ENCODE measurements at regions not wholly inside any gene's neighbourhood (a gene's known extent, or its start where the extent isn't known, plus 50 kb on each side); places are given as distances from the start of the nearest gene placed in this dataset.

DNA sequence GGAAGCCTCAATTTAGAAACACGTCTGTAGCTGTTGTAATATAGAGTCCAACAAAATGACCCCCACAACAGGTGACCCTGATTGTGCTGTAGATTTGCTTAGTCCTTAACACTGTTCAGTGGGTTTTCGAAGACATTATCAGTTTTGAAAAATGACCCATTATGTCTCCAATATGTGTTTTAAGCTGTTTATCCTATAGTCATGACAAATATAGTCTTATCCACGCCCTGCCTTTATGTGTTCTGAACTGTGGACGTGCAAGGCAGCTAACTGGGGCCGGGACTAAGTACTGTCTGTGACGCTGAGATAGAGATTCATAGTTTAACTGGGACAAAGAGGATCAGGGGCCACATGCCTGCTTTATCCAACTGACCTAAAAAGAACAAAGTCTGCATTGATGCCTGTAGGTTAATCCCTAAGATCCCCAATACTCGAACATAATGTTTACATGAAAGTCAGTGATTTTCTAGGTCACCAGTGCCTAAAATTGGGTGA is 192.4 kb downstream of the CD83 start:
- no peak overlapping the region for H3K4me3 ChIP-seq (replicated peaks; ENCODE audit: insufficient read depth, low read length)
- TF ChIP-seq, protein P1, sequence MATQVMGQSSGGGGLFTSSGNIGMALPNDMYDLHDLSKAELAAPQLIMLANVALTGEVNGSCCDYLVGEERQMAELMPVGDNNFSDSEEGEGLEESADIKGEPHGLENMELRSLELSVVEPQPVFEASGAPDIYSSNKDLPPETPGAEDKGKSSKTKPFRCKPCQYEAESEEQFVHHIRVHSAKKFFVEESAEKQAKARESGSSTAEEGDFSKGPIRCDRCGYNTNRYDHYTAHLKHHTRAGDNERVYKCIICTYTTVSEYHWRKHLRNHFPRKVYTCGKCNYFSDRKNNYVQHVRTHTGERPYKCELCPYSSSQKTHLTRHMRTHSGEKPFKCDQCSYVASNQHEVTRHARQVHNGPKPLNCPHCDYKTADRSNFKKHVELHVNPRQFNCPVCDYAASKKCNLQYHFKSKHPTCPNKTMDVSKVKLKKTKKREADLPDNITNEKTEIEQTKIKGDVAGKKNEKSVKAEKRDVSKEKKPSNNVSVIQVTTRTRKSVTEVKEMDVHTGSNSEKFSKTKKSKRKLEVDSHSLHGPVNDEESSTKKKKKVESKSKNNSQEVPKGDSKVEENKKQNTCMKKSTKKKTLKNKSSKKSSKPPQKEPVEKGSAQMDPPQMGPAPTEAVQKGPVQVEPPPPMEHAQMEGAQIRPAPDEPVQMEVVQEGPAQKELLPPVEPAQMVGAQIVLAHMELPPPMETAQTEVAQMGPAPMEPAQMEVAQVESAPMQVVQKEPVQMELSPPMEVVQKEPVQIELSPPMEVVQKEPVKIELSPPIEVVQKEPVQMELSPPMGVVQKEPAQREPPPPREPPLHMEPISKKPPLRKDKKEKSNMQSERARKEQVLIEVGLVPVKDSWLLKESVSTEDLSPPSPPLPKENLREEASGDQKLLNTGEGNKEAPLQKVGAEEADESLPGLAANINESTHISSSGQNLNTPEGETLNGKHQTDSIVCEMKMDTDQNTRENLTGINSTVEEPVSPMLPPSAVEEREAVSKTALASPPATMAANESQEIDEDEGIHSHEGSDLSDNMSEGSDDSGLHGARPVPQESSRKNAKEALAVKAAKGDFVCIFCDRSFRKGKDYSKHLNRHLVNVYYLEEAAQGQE (IDR thresholded peaks at IDR 0.05; ENCODE audit: insufficient replicate concordance, low read depth) = no peak
- TF ChIP-seq, protein P2, sequence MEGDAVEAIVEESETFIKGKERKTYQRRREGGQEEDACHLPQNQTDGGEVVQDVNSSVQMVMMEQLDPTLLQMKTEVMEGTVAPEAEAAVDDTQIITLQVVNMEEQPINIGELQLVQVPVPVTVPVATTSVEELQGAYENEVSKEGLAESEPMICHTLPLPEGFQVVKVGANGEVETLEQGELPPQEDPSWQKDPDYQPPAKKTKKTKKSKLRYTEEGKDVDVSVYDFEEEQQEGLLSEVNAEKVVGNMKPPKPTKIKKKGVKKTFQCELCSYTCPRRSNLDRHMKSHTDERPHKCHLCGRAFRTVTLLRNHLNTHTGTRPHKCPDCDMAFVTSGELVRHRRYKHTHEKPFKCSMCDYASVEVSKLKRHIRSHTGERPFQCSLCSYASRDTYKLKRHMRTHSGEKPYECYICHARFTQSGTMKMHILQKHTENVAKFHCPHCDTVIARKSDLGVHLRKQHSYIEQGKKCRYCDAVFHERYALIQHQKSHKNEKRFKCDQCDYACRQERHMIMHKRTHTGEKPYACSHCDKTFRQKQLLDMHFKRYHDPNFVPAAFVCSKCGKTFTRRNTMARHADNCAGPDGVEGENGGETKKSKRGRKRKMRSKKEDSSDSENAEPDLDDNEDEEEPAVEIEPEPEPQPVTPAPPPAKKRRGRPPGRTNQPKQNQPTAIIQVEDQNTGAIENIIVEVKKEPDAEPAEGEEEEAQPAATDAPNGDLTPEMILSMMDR (IDR thresholded peaks at IDR 0.05; ENCODE audit: insufficient read depth, low read length) = no peak
- TF ChIP-seq SPI1 (IDR thresholded peaks at IDR 0.05; ENCODE audit: borderline replicate concordance, low read depth) (no peak), POLR2AphosphoS5 (IDR thresholded peaks at IDR 0.05; ENCODE audit: low read depth) (no peak), GABPA (IDR thresholded peaks at IDR 0.05; ENCODE audit: low read depth) (no peak)
- no peaks in the 10 kb centered on the region for H3K27me3 ChIP-seq (ENCODE audit: insufficient read depth, poor library complexity, severe bottlenecking)
- no peak for DNase-seq (ENCODE audit: low read depth in 1 of 2, low spot score in 1 of 2)
- no peak overlapping the region for H3K27ac ChIP-seq (replicated peaks)

DNA sequence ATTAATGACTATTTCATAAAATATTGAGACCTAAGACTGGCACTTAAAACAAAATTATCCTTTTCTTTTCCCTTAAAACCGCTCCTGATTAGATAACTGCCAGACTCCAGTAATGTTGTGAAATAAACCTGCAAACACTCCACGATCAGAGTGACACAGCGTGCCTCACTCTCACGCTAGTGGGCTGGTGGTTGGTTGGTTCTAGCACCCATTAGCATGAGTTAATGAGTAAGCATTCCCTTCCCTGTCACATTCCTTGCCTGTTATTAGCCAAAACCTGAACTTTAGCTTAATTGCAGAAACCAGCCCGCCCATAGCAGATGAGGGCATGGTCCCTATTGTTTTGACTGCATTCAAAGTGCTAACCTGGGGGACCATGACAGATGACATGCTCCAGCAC is 193.4 kb downstream of the CD83 start:
- TF ChIP-seq, protein P1 (IDR thresholded peaks at IDR 0.05; ENCODE audit: insufficient replicate concordance, low read depth) = no peak
- TF ChIP-seq SPI1 (IDR thresholded peaks at IDR 0.05; ENCODE audit: borderline replicate concordance, low read depth) = no peak
- no peak for TF ChIP-seq GABPA (IDR thresholded peaks at IDR 0.05; ENCODE audit: low read depth)
- Histone ChIP-seq H3K27ac (replicated peaks) (no peak overlapping the region), H3K27me3 (ENCODE audit: insufficient read depth, poor library complexity, severe bottlenecking) (no peaks in the 10 kb centered on the region), H3K4me3 (replicated peaks; ENCODE audit: insufficient read depth, low read length) (no peak overlapping the region)
- no peak for DNase-seq (ENCODE audit: low read depth in 1 of 2, low spot score in 1 of 2)

DNA sequence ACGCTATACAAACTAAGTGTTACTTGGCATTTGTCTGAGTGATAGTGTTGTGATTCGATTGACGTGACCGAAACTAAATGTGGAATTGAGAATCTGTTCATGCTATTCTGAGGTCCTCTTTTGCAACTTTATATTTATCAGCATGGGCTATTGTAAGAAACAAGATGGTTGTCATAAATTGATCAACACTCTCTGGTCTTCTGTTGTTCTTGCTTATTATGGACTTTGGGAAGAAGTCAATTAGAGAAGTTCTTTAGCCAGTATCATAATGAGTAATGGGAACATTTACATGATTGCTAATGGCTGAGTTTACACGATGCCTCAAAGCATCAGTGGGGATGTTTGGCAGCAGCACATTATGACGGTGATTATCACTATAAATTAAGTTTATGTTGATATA is 195.0 kb downstream of the CD83 start:
- TF ChIP-seq, protein P1 (IDR thresholded peaks at IDR 0.05; ENCODE audit: insufficient replicate concordance, low read depth) = no peak
- TF ChIP-seq POLR2AphosphoS5 (IDR thresholded peaks at IDR 0.05; ENCODE audit: low read depth) = no peak
- no peak for TF ChIP-seq SPI1 (IDR thresholded peaks at IDR 0.05; ENCODE audit: borderline replicate concordance, low read depth)
- TF ChIP-seq, protein P2 (IDR thresholded peaks at IDR 0.05; ENCODE audit: insufficient read depth, low read length) = no peak
- no peak for TF ChIP-seq GABPA (IDR thresholded peaks at IDR 0.05; ENCODE audit: low read depth)
- Histone ChIP-seq H3K27ac (replicated peaks) (no peak overlapping the region), H3K4me3 (replicated peaks; ENCODE audit: insufficient read depth, low read length) (no peak overlapping the region), H3K27me3 (ENCODE audit: insufficient read depth, poor library complexity, severe bottlenecking) (no peaks in the 10 kb centered on the region)
- DNase-seq (ENCODE audit: low read depth in 1 of 2, low spot score in 1 of 2) = no peak

Data from HL-60 (cell line).